ENCODE measurements at regions not wholly inside any gene's neighbourhood (a gene's known extent, or its start where the extent isn't known, plus 50 kb on each side); places are given as distances from the start of the nearest gene placed in this dataset.

GRCh38 chr18:45527891-45528290, 87.4 kb upstream of the SLC14A2 start:
- TF ChIP-seq, protein P1, sequence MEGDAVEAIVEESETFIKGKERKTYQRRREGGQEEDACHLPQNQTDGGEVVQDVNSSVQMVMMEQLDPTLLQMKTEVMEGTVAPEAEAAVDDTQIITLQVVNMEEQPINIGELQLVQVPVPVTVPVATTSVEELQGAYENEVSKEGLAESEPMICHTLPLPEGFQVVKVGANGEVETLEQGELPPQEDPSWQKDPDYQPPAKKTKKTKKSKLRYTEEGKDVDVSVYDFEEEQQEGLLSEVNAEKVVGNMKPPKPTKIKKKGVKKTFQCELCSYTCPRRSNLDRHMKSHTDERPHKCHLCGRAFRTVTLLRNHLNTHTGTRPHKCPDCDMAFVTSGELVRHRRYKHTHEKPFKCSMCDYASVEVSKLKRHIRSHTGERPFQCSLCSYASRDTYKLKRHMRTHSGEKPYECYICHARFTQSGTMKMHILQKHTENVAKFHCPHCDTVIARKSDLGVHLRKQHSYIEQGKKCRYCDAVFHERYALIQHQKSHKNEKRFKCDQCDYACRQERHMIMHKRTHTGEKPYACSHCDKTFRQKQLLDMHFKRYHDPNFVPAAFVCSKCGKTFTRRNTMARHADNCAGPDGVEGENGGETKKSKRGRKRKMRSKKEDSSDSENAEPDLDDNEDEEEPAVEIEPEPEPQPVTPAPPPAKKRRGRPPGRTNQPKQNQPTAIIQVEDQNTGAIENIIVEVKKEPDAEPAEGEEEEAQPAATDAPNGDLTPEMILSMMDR (IDR thresholded peaks at IDR 0.05) = no peak
- no peak for TF ChIP-seq POLR2A (IDR thresholded peaks at IDR 0.05; ENCODE audit: low read depth)
